ENCODE measurements at regions not wholly inside any gene's neighbourhood (a gene's known extent, or its start where the extent isn't known, plus 50 kb on each side); places are given as distances from the start of the nearest gene placed in this dataset.

DNA sequence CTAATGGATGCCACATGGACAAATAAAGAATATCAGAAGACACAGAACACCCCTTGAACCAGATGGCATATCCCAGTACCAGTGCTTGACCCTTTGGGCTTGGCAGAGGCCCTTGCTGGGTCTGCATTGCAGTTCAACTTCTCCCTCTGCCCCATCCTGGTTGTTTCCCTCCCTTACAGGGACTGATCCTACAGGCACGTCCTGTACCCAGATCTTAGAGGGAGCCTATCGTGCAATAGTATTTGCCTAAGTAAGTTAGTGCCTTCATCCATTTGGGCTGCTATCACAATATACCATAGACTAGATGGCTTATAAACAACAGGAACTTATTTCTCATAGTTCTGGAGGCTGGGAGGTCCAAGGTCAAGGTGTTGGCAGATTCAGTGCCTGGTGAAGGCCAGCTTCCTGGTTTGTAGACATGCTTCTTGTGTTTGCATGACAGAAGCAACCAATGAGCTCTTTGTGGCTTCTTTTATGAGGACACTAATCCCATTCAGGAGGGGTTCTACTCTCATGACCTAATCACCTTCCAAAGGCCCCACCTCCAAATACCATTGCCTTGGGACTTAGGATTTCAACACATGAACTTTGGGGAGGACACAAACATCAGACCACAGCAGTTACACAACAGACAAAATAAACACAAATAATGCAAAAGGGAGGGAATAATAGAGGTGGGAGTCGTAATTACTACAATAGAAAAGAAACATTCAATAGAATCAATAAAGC is 146.5 kb upstream of the MSX1 start:
- H3K36me3 ChIP-seq (ENCODE audit: control insufficient read depth, insufficient read depth, low read length): no peaks in the 10 kb centered on the region
- 93% methylated on average over 2 of the region's 3 CpGs for WGBS (ENCODE audit: insufficient coverage)
- no peak for DNase-seq (ENCODE audit: low read depth in 4 of 6, low spot score in 6 of 6)
- H3K4me1 ChIP-seq (ENCODE audit: control insufficient read depth, insufficient read depth, low read length): no peaks in the 10 kb centered on the region
- H3K9me3 ChIP-seq (ENCODE audit: control insufficient read depth, insufficient read depth, low read length): no peaks in the 10 kb centered on the region
- no peak overlapping the region for H3K4me3 ChIP-seq (ENCODE audit: low read depth, low read length)
- no peak overlapping the region for H3K27ac ChIP-seq (ENCODE audit: low read depth, low read length)
- no peaks in the 10 kb centered on the region for H3K27me3 ChIP-seq (ENCODE audit: control insufficient read depth, insufficient read depth, low read length)

- 90% methylated on average over 1 of the region's 3 CpGs for WGBS (ENCODE audit: insufficient coverage)
- DNase-seq (ENCODE audit: low read depth in 4 of 6, low spot score in 6 of 6): no peak
- H3K27me3 ChIP-seq (ENCODE audit: control insufficient read depth, insufficient read depth, low read length): no peaks in the 10 kb centered on the region
These were observed 147.6 kb upstream of the MSX1 start for GRCh38 chr4:4711902-4712301.

DNA sequence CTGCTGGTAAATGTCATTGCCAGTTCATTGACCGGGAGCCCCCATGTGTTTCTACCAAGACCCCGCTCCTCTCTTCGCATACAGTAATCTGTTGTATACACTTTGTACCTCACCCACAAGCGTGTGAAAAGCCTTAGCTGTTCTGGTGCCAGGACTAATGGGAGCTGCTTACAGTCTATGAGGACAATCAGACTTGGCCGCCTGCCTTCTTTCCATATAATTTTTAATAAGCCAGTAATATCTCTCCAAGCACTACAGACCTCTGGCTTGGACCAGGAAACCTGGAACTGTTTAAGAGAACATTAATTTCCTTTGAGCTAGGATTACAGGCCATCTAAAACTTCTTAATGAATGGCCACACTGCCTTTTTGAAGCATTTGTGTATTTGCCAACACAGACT is 149.7 kb upstream of the MSX1 start:
- Histone ChIP-seq H3K36me3 (ENCODE audit: control insufficient read depth, insufficient read depth, low read length) (no peaks in the 10 kb centered on the region), H3K9me3 (ENCODE audit: control insufficient read depth, insufficient read depth, low read length) (no peaks in the 10 kb centered on the region), H3K4me1 (ENCODE audit: control insufficient read depth, insufficient read depth, low read length) (no peaks in the 10 kb centered on the region), H3K27ac (ENCODE audit: low read depth, low read length) (no peak overlapping the region), H3K4me3 (ENCODE audit: low read depth, low read length) (no peak overlapping the region), H3K27me3 (ENCODE audit: control insufficient read depth, insufficient read depth, low read length) (no peaks in the 10 kb centered on the region)
- DNase-seq (ENCODE audit: low read depth in 4 of 6, low spot score in 6 of 6): no peak
- 50% methylated on average over 2 of the region's 5 CpGs for whole genome bisulfite sequencing (ENCODE audit: insufficient coverage)

More at GRCh38 chr4:4711902-4712301, 147.6 kb upstream of the MSX1 start:
- H3K27ac ChIP-seq (ENCODE audit: low read depth, low read length): no peak overlapping the region
- no peak overlapping the region for H3K4me3 ChIP-seq (ENCODE audit: low read depth, low read length)
- no peaks in the 10 kb centered on the region for H3K4me1 ChIP-seq (ENCODE audit: control insufficient read depth, insufficient read depth, low read length)
- no peaks in the 10 kb centered on the region for H3K9me3 ChIP-seq (ENCODE audit: control insufficient read depth, insufficient read depth, low read length)
- H3K36me3 ChIP-seq (ENCODE audit: control insufficient read depth, insufficient read depth, low read length): no peaks in the 10 kb centered on the region

DNA sequence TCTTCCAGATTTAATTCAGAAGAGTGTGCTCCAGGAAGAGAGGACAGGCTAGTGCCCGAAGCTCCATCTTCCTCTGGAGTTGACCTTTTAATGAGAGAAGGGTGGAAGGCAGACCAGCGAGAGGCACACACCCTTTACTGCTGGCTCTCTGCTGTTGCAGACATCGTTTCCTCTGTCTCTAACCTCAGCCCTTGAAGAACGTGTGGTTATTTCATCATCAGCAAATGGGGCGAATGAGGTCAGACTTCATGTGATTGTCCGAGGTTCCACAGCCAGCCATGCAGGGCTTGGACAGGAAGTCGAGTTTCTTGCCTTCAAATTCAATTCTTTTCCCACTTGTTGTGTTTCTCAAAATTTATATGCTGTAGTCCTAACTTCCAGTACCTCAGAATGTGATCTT is 155.2 kb upstream of the MSX1 start:
- H3K36me3 ChIP-seq (ENCODE audit: control insufficient read depth, insufficient read depth, low read length): no peaks in the 10 kb centered on the region
- no peak for DNase-seq (ENCODE audit: low read depth in 4 of 6, low spot score in 6 of 6)
- H3K27me3 ChIP-seq (ENCODE audit: control insufficient read depth, insufficient read depth, low read length): no peaks in the 10 kb centered on the region
- no peak overlapping the region for H3K4me3 ChIP-seq (ENCODE audit: low read depth, low read length)
- H3K27ac ChIP-seq (ENCODE audit: low read depth, low read length): no peak overlapping the region
- H3K9me3 ChIP-seq (ENCODE audit: control insufficient read depth, insufficient read depth, low read length): no peaks in the 10 kb centered on the region
- no peaks in the 10 kb centered on the region for H3K4me1 ChIP-seq (ENCODE audit: control insufficient read depth, insufficient read depth, low read length)
- 74% methylated on average over 4 of the region's 7 CpGs for WGBS (ENCODE audit: insufficient coverage)

DNA sequence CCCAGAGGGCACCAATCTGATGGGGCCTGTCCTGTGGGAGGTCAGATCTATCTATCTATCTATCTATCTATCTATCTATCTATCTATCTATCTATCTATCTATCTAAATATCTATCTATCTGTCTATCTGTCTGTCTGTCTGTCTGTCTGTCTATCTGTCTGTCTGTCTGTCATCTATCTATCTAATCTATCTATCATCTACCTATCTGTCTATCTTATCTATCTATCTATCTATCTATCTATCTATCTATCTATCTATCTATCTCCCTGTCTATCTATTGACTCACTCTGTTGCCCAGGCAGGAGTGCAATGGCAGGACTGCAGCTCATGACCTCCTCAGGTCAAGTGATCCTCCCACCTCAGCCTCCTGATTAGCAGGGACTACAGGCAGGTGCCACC is 155.7 kb upstream of the STX18 start:
- no peaks in the 10 kb centered on the region for H3K36me3 ChIP-seq (ENCODE audit: control insufficient read depth, insufficient read depth, low read length)
- H3K27ac ChIP-seq (ENCODE audit: low read depth, low read length): no peak overlapping the region
- DNase-seq (ENCODE audit: low read depth in 4 of 6, low spot score in 6 of 6): no peak
- H3K4me1 ChIP-seq (ENCODE audit: control insufficient read depth, insufficient read depth, low read length): peaks cover 18% of the 10 kb centered on the region
- H3K27me3 ChIP-seq (ENCODE audit: control insufficient read depth, insufficient read depth, low read length): no peaks in the 10 kb centered on the region
- no peaks in the 10 kb centered on the region for H3K9me3 ChIP-seq (ENCODE audit: control insufficient read depth, insufficient read depth, low read length)
- no peak overlapping the region for H3K4me3 ChIP-seq (ENCODE audit: low read depth, low read length)

DNA sequence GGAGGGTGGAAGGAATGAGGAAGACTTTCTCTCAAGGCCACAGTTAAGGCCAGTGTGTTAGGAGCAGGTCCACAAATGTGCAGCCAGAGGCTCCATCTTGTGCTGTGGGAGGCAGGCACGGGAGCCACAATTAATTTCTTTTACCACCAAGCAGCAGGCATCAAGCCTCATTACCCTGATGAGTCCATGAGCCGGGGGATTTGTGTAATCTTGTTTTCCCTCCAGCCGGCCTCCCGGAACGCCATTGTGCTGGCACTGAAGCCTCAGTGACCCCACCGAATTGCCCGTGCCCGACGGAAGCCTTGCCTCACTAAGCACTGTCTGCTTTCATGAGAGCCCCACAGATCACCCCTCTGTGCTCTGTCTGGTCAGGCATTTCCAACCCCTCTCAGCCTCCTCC is 154.7 kb upstream of the STX18 start:
- no peaks in the 10 kb centered on the region for H3K9me3 ChIP-seq (ENCODE audit: control insufficient read depth, insufficient read depth, low read length)
- H3K27me3 ChIP-seq (ENCODE audit: control insufficient read depth, insufficient read depth, low read length): no peaks in the 10 kb centered on the region
- H3K27ac ChIP-seq (ENCODE audit: low read depth, low read length): no peak overlapping the region
- 26% methylated on average over 9 of the region's 9 CpGs for WGBS (ENCODE audit: insufficient coverage)
- H3K4me1 ChIP-seq (ENCODE audit: control insufficient read depth, insufficient read depth, low read length): peaks cover 18% of the 10 kb centered on the region
- peak in 2 of 6 donors; percentile 39 to 75 for DNase-seq (ENCODE audit: low read depth in 4 of 6, low spot score in 6 of 6)
- no peaks in the 10 kb centered on the region for H3K36me3 ChIP-seq (ENCODE audit: control insufficient read depth, insufficient read depth, low read length)
- no peak overlapping the region for H3K4me3 ChIP-seq (ENCODE audit: low read depth, low read length)

DNA sequence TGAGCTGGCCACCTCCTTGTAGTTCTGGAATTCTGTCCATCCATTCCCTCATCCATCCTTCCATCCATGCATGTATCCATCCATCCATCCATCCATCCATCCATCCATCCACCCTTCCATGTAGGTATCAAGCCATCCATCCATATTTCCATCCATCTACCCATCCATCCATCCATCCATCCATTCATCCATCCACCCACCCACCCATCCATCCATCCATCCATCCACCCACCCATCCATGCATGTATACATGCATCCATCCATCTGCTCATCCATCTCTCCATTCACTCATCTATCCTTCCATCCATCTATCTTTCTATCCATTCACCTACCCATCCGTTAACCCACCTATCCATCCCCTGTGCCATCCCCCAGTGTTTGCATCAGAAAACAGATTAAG is 153.6 kb upstream of the STX18 start:
- Histone ChIP-seq H3K9me3 (ENCODE audit: control insufficient read depth, insufficient read depth, low read length) (no peaks in the 10 kb centered on the region), H3K36me3 (ENCODE audit: control insufficient read depth, insufficient read depth, low read length) (no peaks in the 10 kb centered on the region), H3K27ac (ENCODE audit: low read depth, low read length) (no peak overlapping the region), H3K27me3 (ENCODE audit: control insufficient read depth, insufficient read depth, low read length) (no peaks in the 10 kb centered on the region), H3K4me3 (ENCODE audit: low read depth, low read length) (no peak overlapping the region), H3K4me1 (ENCODE audit: control insufficient read depth, insufficient read depth, low read length) (peaks cover 18% of the 10 kb centered on the region)
- DNase-seq (ENCODE audit: low read depth in 4 of 6, low spot score in 6 of 6): no peak
- 86% methylated on average over 1 of the region's 1 CpG for WGBS (ENCODE audit: insufficient coverage)

DNA sequence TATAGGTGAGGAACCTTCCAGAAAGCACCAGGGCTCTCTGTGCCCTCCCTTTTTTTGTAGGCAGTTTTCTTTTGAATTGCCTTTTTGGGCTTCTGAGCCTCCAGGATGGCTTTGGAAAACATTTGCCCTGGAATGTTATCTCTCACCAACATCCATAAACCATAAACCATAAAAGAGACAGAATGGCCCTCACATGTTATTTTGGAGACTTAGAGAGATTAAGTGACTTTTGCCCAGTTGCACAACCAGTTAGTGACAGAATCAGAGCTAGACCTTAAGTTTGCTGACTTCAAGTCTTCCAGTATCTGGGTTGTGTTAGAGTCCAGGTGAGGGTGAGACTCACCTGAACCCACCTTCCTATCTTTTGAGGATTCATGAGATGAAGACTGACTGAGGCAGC is 153.0 kb upstream of the STX18 start:
- Histone ChIP-seq H3K27ac (ENCODE audit: low read depth, low read length) (no peak overlapping the region), H3K36me3 (ENCODE audit: control insufficient read depth, insufficient read depth, low read length) (no peaks in the 10 kb centered on the region), H3K4me1 (ENCODE audit: control insufficient read depth, insufficient read depth, low read length) (peaks cover 18% of the 10 kb centered on the region), H3K27me3 (ENCODE audit: control insufficient read depth, insufficient read depth, low read length) (no peaks in the 10 kb centered on the region), H3K4me3 (ENCODE audit: low read depth, low read length) (no peak overlapping the region), H3K9me3 (ENCODE audit: control insufficient read depth, insufficient read depth, low read length) (no peaks in the 10 kb centered on the region)
- no peak for DNase-seq (ENCODE audit: low read depth in 4 of 6, low spot score in 6 of 6)

DNA sequence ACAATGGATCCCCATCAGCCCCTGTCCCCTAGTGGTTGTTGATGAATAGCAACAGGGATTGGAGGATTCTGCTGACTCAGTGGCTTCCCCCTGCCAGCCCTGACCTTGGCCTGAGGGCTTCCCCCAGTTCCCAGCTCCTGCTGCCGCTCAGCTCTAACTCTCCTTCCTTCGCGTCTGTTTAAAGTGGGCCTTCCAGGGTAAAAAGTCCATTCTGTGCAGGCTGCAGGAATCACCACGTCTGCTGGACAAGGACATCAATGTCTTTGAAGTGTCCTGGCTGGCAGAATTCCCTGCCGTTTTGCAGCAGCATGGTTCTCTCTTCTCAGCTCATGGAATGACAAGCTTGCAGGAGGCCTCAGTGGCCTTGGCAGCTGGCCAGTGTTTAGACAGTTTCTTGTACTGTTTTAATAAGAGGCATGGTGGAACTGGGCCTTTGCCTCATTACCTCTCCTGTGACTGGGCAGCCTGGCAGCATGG is 152.5 kb upstream of the STX18 start:
- Histone ChIP-seq H3K9me3 (ENCODE audit: control insufficient read depth, insufficient read depth, low read length) (no peaks in the 10 kb centered on the region), H3K27me3 (ENCODE audit: control insufficient read depth, insufficient read depth, low read length) (no peaks in the 10 kb centered on the region), H3K4me1 (ENCODE audit: control insufficient read depth, insufficient read depth, low read length) (peaks cover 18% of the 10 kb centered on the region), H3K27ac (ENCODE audit: low read depth, low read length) (no peak overlapping the region), H3K36me3 (ENCODE audit: control insufficient read depth, insufficient read depth, low read length) (no peaks in the 10 kb centered on the region), H3K4me3 (ENCODE audit: low read depth, low read length) (no peak overlapping the region)
- 9% methylated on average over 5 of the region's 5 CpGs for WGBS (ENCODE audit: insufficient coverage)
- peak in 3 of 6 donors; percentile 45 to 85 (median 83) for DNase-seq (ENCODE audit: low read depth in 4 of 6, low spot score in 6 of 6)

DNA sequence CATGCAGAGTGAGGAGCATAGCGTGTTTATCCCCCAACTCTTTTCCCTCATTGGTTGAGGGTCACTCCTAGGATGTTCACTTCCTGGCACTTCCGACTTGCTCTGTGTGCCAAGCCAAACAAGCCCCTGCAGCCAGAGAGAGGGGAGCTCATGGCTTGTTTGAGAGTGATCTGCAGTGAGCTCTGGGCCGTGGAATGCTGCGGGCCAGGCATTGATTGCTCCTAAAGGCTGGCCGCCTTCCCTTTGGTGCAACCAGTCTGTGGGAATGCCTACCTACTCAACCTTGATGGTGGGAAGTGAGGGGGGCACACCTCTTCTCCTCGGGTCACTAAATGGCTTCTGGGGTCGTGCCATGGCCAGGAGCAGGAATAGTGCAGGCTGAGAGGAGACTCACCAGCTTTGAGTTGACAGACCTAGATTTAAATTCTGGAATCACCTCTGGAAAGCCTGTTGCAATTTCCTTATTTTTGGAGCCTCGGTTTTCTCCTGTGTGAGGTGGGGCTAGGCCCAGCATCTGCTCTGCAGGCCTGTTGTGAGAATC is 152.0 kb upstream of the STX18 start:
- Histone ChIP-seq H3K27me3 (ENCODE audit: control insufficient read depth, insufficient read depth, low read length) (no peaks in the 10 kb centered on the region), H3K36me3 (ENCODE audit: control insufficient read depth, insufficient read depth, low read length) (no peaks in the 10 kb centered on the region), H3K27ac (ENCODE audit: low read depth, low read length) (no peak overlapping the region), H3K4me3 (ENCODE audit: low read depth, low read length) (no peak overlapping the region), H3K9me3 (ENCODE audit: control insufficient read depth, insufficient read depth, low read length) (no peaks in the 10 kb centered on the region), H3K4me1 (ENCODE audit: control insufficient read depth, insufficient read depth, low read length) (peaks cover 18% of the 10 kb centered on the region)
- 61% methylated on average over 3 of the region's 8 CpGs for WGBS (ENCODE audit: insufficient coverage)
- peak in 1 of 6 donors; percentile 19 for DNase-seq (ENCODE audit: low read depth in 4 of 6, low spot score in 6 of 6)
